ENCODE measurements at regions not wholly inside any gene's neighbourhood (a gene's known extent, or its start where the extent isn't known, plus 50 kb on each side); places are given as distances from the start of the nearest gene placed in this dataset.
"Not testable (repeated sequence)": the region's sequence is repeated elsewhere in the genome, so short reads cannot be mapped to it uniquely, and the experiment has no call there.

DNA sequence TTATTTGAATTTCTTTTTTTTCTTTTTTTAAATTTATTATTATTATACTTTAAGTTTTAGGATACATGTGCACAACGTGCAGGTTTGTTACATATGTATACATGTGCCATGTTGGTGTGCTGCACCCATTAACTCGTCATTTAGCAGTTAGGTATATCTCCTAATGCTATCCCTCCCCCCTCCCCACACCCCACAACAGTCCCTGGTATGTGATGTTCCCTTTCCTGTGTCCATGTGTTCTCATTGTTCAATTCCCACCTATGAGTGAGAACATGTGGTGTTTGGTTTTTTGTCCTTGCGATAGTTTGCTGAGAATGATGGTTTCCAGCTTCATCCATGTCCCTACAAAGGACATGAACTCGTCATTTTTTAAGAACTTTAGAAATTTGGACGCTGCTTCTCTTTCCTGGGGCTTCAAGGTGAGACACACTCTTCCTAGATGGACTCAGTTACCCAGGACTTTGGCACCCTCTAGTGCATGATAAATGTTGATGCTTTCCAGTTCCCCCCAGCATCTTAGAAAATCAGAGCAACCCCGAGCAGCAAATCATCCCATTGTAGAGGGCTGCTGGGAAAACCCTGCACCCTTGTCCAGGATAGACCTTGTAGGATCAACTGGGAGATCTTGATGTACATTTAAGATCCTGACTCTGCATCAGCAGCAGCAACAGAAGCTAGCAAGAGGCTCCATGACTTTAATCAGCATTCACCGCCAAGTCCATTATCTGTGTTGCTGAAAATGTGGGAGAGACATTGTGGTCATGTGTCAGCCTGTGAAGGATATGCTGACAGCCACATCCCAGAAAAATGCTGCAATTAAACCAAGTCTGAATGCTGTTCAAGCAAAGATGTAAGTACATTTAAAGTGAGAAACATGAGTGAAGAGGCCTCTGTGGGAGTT lies 266.9 kb upstream of the FAM78B start:
- WGBS, 2 donors: 36 to 38% methylated on average over 7 of the region's 7 CpGs
- H3K27me3 ChIP-seq (ENCODE audit: control insufficient read depth in 1 of 2, insufficient read depth in 2 of 2, low read length in 1 of 2); ATAC-seq (ENCODE audit: low FRiP score): not testable (repeated sequence)

DNA sequence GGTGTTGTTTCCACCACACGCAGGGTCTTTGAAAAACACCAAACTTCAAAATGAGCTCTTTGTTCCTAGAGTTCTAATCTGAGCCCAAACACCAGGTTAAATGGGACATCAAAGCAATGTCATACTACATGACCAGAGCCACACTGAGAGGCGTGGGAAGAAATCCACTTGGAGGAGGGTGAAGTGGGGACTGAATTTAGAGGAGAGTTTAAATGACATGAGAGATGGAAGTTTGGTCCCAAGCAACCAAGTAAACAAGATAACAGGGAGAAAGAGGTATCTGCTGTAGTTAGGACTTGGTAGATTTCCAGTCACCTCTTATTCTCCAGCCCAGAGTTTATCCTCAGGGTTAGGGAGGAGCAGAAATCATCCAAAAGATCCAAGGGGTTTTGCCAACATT lies 290.9 kb upstream of the FAM78B start:
- Histone ChIP-seq H3K27ac (ENCODE audit: low read depth in 1 of 2, low read length in 2 of 2) (no peak overlapping the region), H3K9me3 (ENCODE audit: control insufficient read depth, low read length) (no peaks in the 10 kb centered on the region), H3K27me3 (ENCODE audit: control insufficient read depth in 1 of 2, insufficient read depth in 2 of 2, low read length in 1 of 2) (no peaks in the 10 kb centered on the region), H3K4me1 (ENCODE audit: control insufficient read depth in 1 of 2, insufficient read depth in 2 of 2, low read length in 2 of 2) (no peaks in the 10 kb centered on the region), H3K36me3 (ENCODE audit: control insufficient read depth in 1 of 2, insufficient read depth in 2 of 2, low read length in 1 of 2) (no peaks in the 10 kb centered on the region), H3K4me3 (ENCODE audit: low read length in 2 of 2) (no peak overlapping the region)
- DNase-seq: no peak
- WGBS, 2 donors: 62 to 64% methylated on average over 2 of the region's 2 CpGs
- no peak for ATAC-seq (ENCODE audit: low FRiP score)
- intact Hi-C loops (cut with DNase I): no loop called here

More for the DNA sequence above, 266.9 kb upstream of the FAM78B start:
- DNase-seq; intact Hi-C loops (cut with DNase I); H3K4me3 ChIP-seq (ENCODE audit: low read length in 2 of 2); H3K27ac ChIP-seq (ENCODE audit: low read depth in 1 of 2, low read length in 2 of 2); H3K4me1 ChIP-seq (ENCODE audit: control insufficient read depth in 1 of 2, insufficient read depth in 2 of 2, low read length in 2 of 2); H3K36me3 ChIP-seq (ENCODE audit: control insufficient read depth in 1 of 2, insufficient read depth in 2 of 2, low read length in 1 of 2); H3K9me3 ChIP-seq (ENCODE audit: control insufficient read depth, low read length): not testable (repeated sequence)

DNA sequence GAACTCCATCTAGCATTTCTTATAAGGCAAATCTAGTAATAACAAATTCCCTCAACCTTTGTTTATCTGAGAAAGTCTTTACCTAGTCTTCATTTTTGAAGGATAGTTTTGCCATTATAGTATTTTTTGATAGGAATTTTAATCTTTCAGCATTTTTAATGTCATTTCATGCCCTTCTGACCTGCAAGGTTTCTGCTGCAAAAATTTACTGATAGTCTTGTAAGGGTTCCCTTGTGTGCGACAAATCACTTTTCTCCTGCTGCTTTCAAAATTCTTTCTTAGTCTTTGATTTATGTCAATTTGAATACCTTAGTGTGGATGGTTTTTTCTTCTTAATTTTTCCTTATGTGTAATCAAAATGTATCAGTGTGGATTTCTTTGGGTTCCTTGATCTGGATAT lies 297.5 kb upstream of the FAM78B start:
- Histone ChIP-seq H3K4me3 (ENCODE audit: low read length in 2 of 2) (no peak overlapping the region), H3K27ac (ENCODE audit: low read depth in 1 of 2, low read length in 2 of 2) (no peak overlapping the region), H3K27me3 (ENCODE audit: control insufficient read depth in 1 of 2, insufficient read depth in 2 of 2, low read length in 1 of 2) (no peaks in the 10 kb centered on the region), H3K9me3 (ENCODE audit: control insufficient read depth, low read length) (peaks cover 3% of the 10 kb centered on the region), H3K4me1 (ENCODE audit: control insufficient read depth in 1 of 2, insufficient read depth in 2 of 2, low read length in 2 of 2) (no peaks in the 10 kb centered on the region), H3K36me3 (ENCODE audit: control insufficient read depth in 1 of 2, insufficient read depth in 2 of 2, low read length in 1 of 2) (no peaks in the 10 kb centered on the region)
- intact Hi-C loops (cut with DNase I): no loop called here
- 89 to 93% methylated on average over 1 of the region's 1 CpG for WGBS, 2 donors
- DNase-seq: no peak
- ATAC-seq (ENCODE audit: low FRiP score): no peak

DNA sequence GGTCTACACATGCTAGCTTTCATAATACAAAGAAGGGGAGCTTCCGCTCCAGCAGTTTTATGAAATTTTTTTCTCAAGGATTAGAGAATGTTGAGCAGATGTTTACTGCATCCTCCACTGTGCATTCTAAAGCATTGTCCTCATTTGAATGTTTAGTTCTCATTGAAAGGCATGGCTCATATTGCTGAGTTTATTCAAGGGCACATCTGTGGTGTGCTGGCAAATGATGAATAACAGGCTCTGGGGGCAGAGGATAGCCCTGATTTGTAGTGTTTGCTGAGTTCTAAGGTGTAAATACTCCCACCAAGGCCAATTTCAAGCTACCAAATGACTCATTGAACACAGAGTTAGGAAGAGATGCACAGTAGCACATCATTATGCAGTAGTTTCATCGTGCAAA lies 303.2 kb upstream of the FAM78B start:
- peaks cover 3% of the 10 kb centered on the region for H3K9me3 ChIP-seq (ENCODE audit: control insufficient read depth, low read length)
- WGBS, 2 donors: 74 to 81% methylated on average over 2 of the region's 2 CpGs
- no peaks in the 10 kb centered on the region for H3K27me3 ChIP-seq (ENCODE audit: control insufficient read depth in 1 of 2, insufficient read depth in 2 of 2, low read length in 1 of 2)
- intact Hi-C loops (cut with DNase I): no loop called here
- H3K36me3 ChIP-seq (ENCODE audit: control insufficient read depth in 1 of 2, insufficient read depth in 2 of 2, low read length in 1 of 2): no peaks in the 10 kb centered on the region
- H3K4me3 ChIP-seq (ENCODE audit: low read length in 2 of 2): no peak overlapping the region
- no peaks in the 10 kb centered on the region for H3K4me1 ChIP-seq (ENCODE audit: control insufficient read depth in 1 of 2, insufficient read depth in 2 of 2, low read length in 2 of 2)
- DNase-seq (no peak), ATAC-seq (ENCODE audit: low FRiP score) (no peak)
- H3K27ac ChIP-seq (ENCODE audit: low read depth in 1 of 2, low read length in 2 of 2): no peak overlapping the region

DNA sequence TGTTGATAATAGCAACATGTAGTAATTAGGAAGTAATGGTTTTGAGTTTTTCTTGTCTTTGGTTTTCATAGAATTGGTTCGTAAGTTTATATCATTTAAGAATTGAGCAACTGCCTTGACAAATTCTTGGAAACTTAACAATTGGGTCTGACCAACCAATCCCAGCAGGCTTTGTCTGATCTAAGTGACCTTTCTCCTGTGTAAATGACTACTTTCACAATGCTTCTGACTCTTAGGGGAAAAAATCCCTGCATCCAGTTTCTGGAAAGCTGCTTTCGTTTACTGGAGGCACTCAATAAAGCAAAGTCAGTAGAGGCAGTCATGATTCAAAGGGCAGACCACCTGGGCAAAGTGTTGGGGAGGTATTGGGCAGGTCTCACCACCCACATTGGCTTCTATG lies 303.6 kb upstream of the FAM78B start:
- H3K4me1 ChIP-seq (ENCODE audit: control insufficient read depth in 1 of 2, insufficient read depth in 2 of 2, low read length in 2 of 2): no peaks in the 10 kb centered on the region
- H3K9me3 ChIP-seq (ENCODE audit: control insufficient read depth, low read length): no peaks in the 10 kb centered on the region
- no peaks in the 10 kb centered on the region for H3K27me3 ChIP-seq (ENCODE audit: control insufficient read depth in 1 of 2, insufficient read depth in 2 of 2, low read length in 1 of 2)
- no peaks in the 10 kb centered on the region for H3K36me3 ChIP-seq (ENCODE audit: control insufficient read depth in 1 of 2, insufficient read depth in 2 of 2, low read length in 1 of 2)
- no peak overlapping the region for H3K27ac ChIP-seq (ENCODE audit: low read depth in 1 of 2, low read length in 2 of 2)
- no peak overlapping the region for H3K4me3 ChIP-seq (ENCODE audit: low read length in 2 of 2)
- ATAC-seq (ENCODE audit: low FRiP score) (no peak), DNase-seq (no peak)
- 52 to 53% methylated on average over 2 of the region's 2 CpGs for WGBS, 2 donors
- intact Hi-C loops (cut with DNase I): no loop called here

DNA sequence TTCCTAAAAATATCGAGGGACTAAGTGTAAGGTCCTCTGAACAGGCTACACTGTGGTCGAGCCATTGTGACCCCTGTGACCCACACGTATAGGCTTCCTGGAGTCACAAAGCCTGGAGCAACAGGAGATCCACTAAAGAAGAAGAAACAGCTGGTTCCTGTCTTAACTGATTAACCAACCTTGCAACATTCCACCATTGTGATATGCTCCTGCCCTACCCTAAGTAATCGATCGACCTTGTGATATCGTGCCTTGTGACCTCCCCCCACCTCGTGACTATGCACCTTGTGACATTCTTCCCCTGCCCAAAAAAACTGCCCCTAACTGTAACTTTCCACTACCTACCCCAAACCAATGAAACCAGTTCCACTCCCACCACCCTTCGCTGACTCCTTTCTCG lies 304.6 kb upstream of the FAM78B start:
- Histone ChIP-seq H3K4me3 (ENCODE audit: low read length in 2 of 2) (no peak overlapping the region), H3K36me3 (ENCODE audit: control insufficient read depth in 1 of 2, insufficient read depth in 2 of 2, low read length in 1 of 2) (no peaks in the 10 kb centered on the region), H3K4me1 (ENCODE audit: control insufficient read depth in 1 of 2, insufficient read depth in 2 of 2, low read length in 2 of 2) (no peaks in the 10 kb centered on the region), H3K27me3 (ENCODE audit: control insufficient read depth in 1 of 2, insufficient read depth in 2 of 2, low read length in 1 of 2) (no peaks in the 10 kb centered on the region), H3K27ac (ENCODE audit: low read depth in 1 of 2, low read length in 2 of 2) (no peak overlapping the region), H3K9me3 (ENCODE audit: control insufficient read depth, low read length) (no peaks in the 10 kb centered on the region)
- 72 to 73% methylated on average over 9 of the region's 9 CpGs for WGBS, 2 donors
- intact Hi-C loops (cut with DNase I): no loop called here
- DNase-seq: no peak
- no peak for ATAC-seq (ENCODE audit: low FRiP score)

DNA sequence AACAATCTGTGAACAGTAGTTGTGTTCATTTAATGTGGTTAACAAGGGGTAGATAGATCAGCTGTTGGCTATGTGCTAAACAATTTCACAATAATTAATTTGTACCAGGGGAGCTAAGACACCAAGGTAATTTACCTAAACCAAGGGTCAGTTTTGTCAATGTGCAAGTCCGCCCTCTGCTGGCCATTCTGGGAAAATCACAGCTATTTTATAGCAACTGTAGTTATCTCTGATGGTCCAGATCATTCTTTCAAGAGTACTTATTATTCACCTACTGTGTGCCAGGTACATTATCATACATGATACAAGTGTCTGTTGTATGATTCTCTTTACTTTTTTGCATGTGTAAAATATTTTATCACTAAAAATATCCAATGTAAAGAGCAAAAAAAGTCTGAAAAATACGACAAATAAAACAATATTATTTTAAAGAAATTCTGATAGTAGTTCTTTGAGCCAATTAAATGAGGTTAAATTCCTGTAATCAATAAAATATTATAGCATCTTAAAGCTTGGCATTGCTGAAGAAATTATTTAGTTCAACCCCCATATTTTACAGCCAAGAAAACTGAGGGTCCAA lies 312.3 kb upstream of the FAM78B start:
- H3K36me3 ChIP-seq (ENCODE audit: control insufficient read depth in 1 of 2, insufficient read depth in 2 of 2, low read length in 1 of 2): no peaks in the 10 kb centered on the region
- no peaks in the 10 kb centered on the region for H3K9me3 ChIP-seq (ENCODE audit: control insufficient read depth, low read length)
- WGBS, 2 donors: 40 to 44% methylated on average over 2 of the region's 2 CpGs
- DNase-seq: no peak
- no peak overlapping the region for H3K27ac ChIP-seq (ENCODE audit: low read depth in 1 of 2, low read length in 2 of 2)
- no peak overlapping the region for H3K4me3 ChIP-seq (ENCODE audit: low read length in 2 of 2)
- intact Hi-C loops (cut with DNase I): loop anchor here in 1 of 2 donors (5.0 kb wide), 1 partner anchor 552 kb away; no protein-coding TSS in a partner anchor
- H3K4me1 ChIP-seq (ENCODE audit: control insufficient read depth in 1 of 2, insufficient read depth in 2 of 2, low read length in 2 of 2): no peaks in the 10 kb centered on the region
- no peak for ATAC-seq (ENCODE audit: low FRiP score)
- H3K27me3 ChIP-seq (ENCODE audit: control insufficient read depth in 1 of 2, insufficient read depth in 2 of 2, low read length in 1 of 2): no peaks in the 10 kb centered on the region

DNA sequence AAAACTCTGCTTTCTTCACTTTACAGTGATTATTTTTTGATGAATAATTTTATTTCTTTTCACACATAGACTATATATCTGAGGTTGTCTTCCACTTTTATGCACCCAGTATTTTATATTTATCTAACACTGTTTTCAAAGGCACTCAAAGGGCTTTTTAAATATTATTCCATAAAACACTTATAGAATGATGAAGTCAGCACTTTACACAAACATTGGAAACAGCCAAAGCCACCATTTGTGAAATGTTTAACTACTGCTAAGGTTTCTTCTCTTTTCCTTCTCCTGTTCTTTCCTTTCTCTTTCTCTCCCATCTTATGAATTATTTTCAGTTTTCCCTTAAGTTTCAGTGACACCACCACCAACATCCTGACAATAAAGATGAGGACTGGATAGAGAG lies 317.7 kb upstream of the FAM78B start:
- no peak overlapping the region for H3K27ac ChIP-seq (ENCODE audit: low read depth in 1 of 2, low read length in 2 of 2)
- H3K36me3 ChIP-seq (ENCODE audit: control insufficient read depth in 1 of 2, insufficient read depth in 2 of 2, low read length in 1 of 2): no peaks in the 10 kb centered on the region
- H3K4me1 ChIP-seq (ENCODE audit: control insufficient read depth in 1 of 2, insufficient read depth in 2 of 2, low read length in 2 of 2): no peaks in the 10 kb centered on the region
- DNase-seq (no peak), ATAC-seq (ENCODE audit: low FRiP score) (no peak)
- H3K9me3 ChIP-seq (ENCODE audit: control insufficient read depth, low read length): no peaks in the 10 kb centered on the region
- H3K27me3 ChIP-seq (ENCODE audit: control insufficient read depth in 1 of 2, insufficient read depth in 2 of 2, low read length in 1 of 2): no peaks in the 10 kb centered on the region
- H3K4me3 ChIP-seq (ENCODE audit: low read length in 2 of 2): no peak overlapping the region
- intact Hi-C loops (cut with DNase I): no loop called here

DNA sequence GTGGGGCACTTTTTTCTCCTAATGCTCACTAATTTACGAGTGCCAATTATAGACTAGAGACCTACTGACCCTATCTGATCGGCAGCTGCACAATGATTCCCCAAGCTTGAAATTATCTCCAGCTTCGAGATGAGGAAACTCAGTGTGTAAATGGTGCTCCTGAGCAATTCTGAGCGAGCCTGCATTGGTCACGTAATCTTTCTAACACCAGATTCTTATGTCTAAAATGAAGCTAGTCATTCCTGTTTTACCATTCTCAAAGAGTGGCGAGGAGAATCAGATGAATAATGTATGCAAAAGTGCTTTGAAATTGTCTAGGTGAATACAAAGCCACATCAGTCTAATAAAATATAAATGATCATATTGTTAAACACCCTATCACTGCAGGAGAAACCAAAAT lies 318.1 kb upstream of the FAM78B start:
- intact Hi-C loops (cut with DNase I): no loop called here
- 58 to 69% methylated on average over 6 of the region's 6 CpGs for WGBS, 2 donors
- H3K4me3 ChIP-seq (ENCODE audit: low read length in 2 of 2): no peak overlapping the region
- no peak overlapping the region for H3K27ac ChIP-seq (ENCODE audit: low read depth in 1 of 2, low read length in 2 of 2)
- ATAC-seq (ENCODE audit: low FRiP score): no peak
- H3K4me1 ChIP-seq (ENCODE audit: control insufficient read depth in 1 of 2, insufficient read depth in 2 of 2, low read length in 2 of 2): no peaks in the 10 kb centered on the region
- no peaks in the 10 kb centered on the region for H3K36me3 ChIP-seq (ENCODE audit: control insufficient read depth in 1 of 2, insufficient read depth in 2 of 2, low read length in 1 of 2)
- no peak for DNase-seq
- H3K27me3 ChIP-seq (ENCODE audit: control insufficient read depth in 1 of 2, insufficient read depth in 2 of 2, low read length in 1 of 2): no peaks in the 10 kb centered on the region
- H3K9me3 ChIP-seq (ENCODE audit: control insufficient read depth, low read length): no peaks in the 10 kb centered on the region

All from aorta (tissue), 5 donors.